ENCODE measurements at regions not wholly inside any gene's neighbourhood (a gene's known extent, or its start where the extent isn't known, plus 50 kb on each side); places are given as distances from the start of the nearest gene placed in this dataset.

- TF ChIP-seq CTCF (IDR thresholded peaks at IDR 0.05) (no peak), POLR2AphosphoS5 (IDR thresholded peaks at IDR 0.05) (no peak), POLR2A (IDR thresholded peaks at IDR 0.05) (no peak)
Observed at GRCh38 chr9:110143950-110144545, 63.9 kb downstream of the C9orf152 start.
